ENCODE measurements at regions not wholly inside any gene's neighbourhood (a gene's known extent, or its start where the extent isn't known, plus 50 kb on each side); places are given as distances from the start of the nearest gene placed in this dataset.

- ChIA-PET CTCF (no interaction called here), POLR2A (no interaction called here)
- ATAC-seq: no peak
- intact Hi-C loops (cut with micrococcal nuclease; ENCODE audit: unreplicated experiment): no loop called here
- no TSS peak for BruUV-seq (replicated peaks)
- Histone ChIP-seq H3K4me1 (ENCODE audit: control insufficient read depth, insufficient read depth, low read length) (no peaks in the 10 kb centered on the region), H3K4me3 (ENCODE audit: low read depth in 2 of 2, low read length in 2 of 2) (no peak overlapping the region), H3K27ac (ENCODE audit: low read length) (no peak overlapping the region), H3K27me3 (ENCODE audit: control insufficient read depth, insufficient read depth, low read length) (no peaks in the 10 kb centered on the region), H3K36me3 (ENCODE audit: control insufficient read depth, insufficient read depth, low read length) (no peaks in the 10 kb centered on the region), H3K9me3 (ENCODE audit: control insufficient read depth, insufficient read depth, low read depth, low read length) (no peaks in the 10 kb centered on the region)
- TF ChIP-seq CTCF (IDR thresholded peaks at IDR 0.05) (no peak), SIN3A (IDR thresholded peaks at IDR 0.05; ENCODE audit: borderline replicate concordance, insufficient read depth, low read depth, low read length) (no peak)
- in situ Hi-C loops (cut with HindIII; ENCODE audit: low pct_unique_long_range_greater_than_20kb, low sequenced_read_pairs): no loop called here
- DNase-seq (ENCODE audit: low read depth, low spot score): no peak
These were observed 376.1 kb downstream of the UTRN start for GRCh38 chr6:144661116-144661806.

GRCh38 chr6:144662812-144663365 lies 377.8 kb downstream of the UTRN start:
- TF ChIP-seq REST (IDR thresholded peaks at IDR 0.05; ENCODE audit: insufficient read depth in 1 of 2, low read depth in 2 of 2, low read length in 1 of 2): no peak
- no peak for TF ChIP-seq SIN3A (IDR thresholded peaks at IDR 0.05; ENCODE audit: borderline replicate concordance, insufficient read depth, low read depth, low read length)
- no peak for TF ChIP-seq TCF7L2 (IDR thresholded peaks at IDR 0.05; ENCODE audit: low read depth, low read length)
- TF ChIP-seq POLR2AphosphoS5 (IDR thresholded peaks at IDR 0.05; ENCODE audit: low read depth, low read length): no peak
- no peak overlapping the region for H3K4me3 ChIP-seq (ENCODE audit: low read depth in 2 of 2, low read length in 2 of 2)
- no peak for DNase-seq (ENCODE audit: low read depth, low spot score)
- BruUV-seq (replicated peaks): no TSS peak
- H3K27me3 ChIP-seq (ENCODE audit: control insufficient read depth, insufficient read depth, low read length): no peaks in the 10 kb centered on the region
- no peaks in the 10 kb centered on the region for H3K4me1 ChIP-seq (ENCODE audit: control insufficient read depth, insufficient read depth, low read length)
- in situ Hi-C loops (cut with HindIII; ENCODE audit: low pct_unique_long_range_greater_than_20kb, low sequenced_read_pairs) (no loop called here), intact Hi-C loops (cut with micrococcal nuclease; ENCODE audit: unreplicated experiment) (no loop called here)
- H3K27ac ChIP-seq (ENCODE audit: low read length): no peak overlapping the region
- no peaks in the 10 kb centered on the region for H3K9me3 ChIP-seq (ENCODE audit: control insufficient read depth, insufficient read depth, low read depth, low read length)
- H3K36me3 ChIP-seq (ENCODE audit: control insufficient read depth, insufficient read depth, low read length): no peaks in the 10 kb centered on the region
- CTCF ChIA-PET: no interaction called here
- no peak for ATAC-seq
- POLR2A ChIA-PET: no interaction called here

DNA sequence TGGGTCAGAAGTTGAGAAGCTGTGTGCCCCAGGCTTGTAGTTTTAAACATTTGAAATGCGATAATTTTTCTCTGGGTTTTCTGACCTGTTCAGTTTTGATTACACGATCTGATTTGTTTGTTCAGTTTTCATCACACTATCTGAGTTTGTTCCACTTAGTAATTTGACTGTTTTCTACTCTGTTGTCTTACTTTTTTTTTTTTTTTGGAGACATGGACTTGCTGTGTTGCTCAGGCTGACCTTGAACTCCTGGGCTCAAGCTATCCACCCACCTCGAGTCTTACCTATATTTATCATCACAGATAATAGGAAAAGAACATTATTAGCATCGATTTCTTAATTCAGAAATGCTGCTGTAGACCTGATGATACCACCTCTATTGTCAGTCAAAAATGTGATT lies 379.1 kb downstream of the UTRN start:
- POLR2A ChIA-PET: no interaction called here
- no peak for DNase-seq (ENCODE audit: low read depth, low spot score)
- no TSS peak for BruUV-seq (replicated peaks)
- Histone ChIP-seq H3K27ac (ENCODE audit: low read length) (no peak overlapping the region), H3K4me3 (ENCODE audit: low read depth in 2 of 2, low read length in 2 of 2) (no peak overlapping the region), H3K27me3 (ENCODE audit: control insufficient read depth, insufficient read depth, low read length) (no peaks in the 10 kb centered on the region), H3K36me3 (ENCODE audit: control insufficient read depth, insufficient read depth, low read length) (no peaks in the 10 kb centered on the region), H3K9me3 (ENCODE audit: control insufficient read depth, insufficient read depth, low read depth, low read length) (no peaks in the 10 kb centered on the region), H3K4me1 (ENCODE audit: control insufficient read depth, insufficient read depth, low read length) (no peaks in the 10 kb centered on the region)
- no peak for ATAC-seq
- in situ Hi-C loops (cut with HindIII; ENCODE audit: low pct_unique_long_range_greater_than_20kb, low sequenced_read_pairs): no loop called here
- TF ChIP-seq POLR2AphosphoS5 (IDR thresholded peaks at IDR 0.05; ENCODE audit: low read depth, low read length): no peak
- no peak for TF ChIP-seq REST (IDR thresholded peaks at IDR 0.05; ENCODE audit: insufficient read depth in 1 of 2, low read depth in 2 of 2, low read length in 1 of 2)
- no peak for TF ChIP-seq TCF7L2 (IDR thresholded peaks at IDR 0.05; ENCODE audit: low read depth, low read length)
- no peak for TF ChIP-seq CTCF (IDR thresholded peaks at IDR 0.05)
- no peak for TF ChIP-seq SIN3A (IDR thresholded peaks at IDR 0.05; ENCODE audit: borderline replicate concordance, insufficient read depth, low read depth, low read length)
- CTCF ChIA-PET: no interaction called here
- intact Hi-C loops (cut with micrococcal nuclease; ENCODE audit: unreplicated experiment): no loop called here
